HepG2 (cell line): ENCODE measurements at regions not wholly inside any gene's neighbourhood (a gene's known extent, or its start where the extent isn't known, plus 50 kb on each side); places are given as distances from the start of the nearest gene placed in this dataset.

Source experiments
- ATM ChIP-seq: fragments of 450-650 bp; IDR thresholded peaks from 2 replicates; pipeline ENCODE4 v1.7.1; 2017; ENCODE audit warnings: mild to moderate bottlenecking, borderline replicate concordance
- CTCF ChIP-seq: sonication (generic); formaldehyde crosslinking; IDR thresholded peaks from 2 replicates; pipeline ENCODE4 v1.5.0; 2020; ENCODE audit warnings: mild to moderate bottlenecking, missing genetic modification reagents, moderate library complexity
- EHMT2 ChIP-seq: fragments of 200-600 bp; sonication (generic); IDR thresholded peaks from 2 replicates; pipeline ENCODE4 v1.7.0; 2017; ENCODE audit warnings: antibody characterized with exemption, low read depth, low read length, borderline replicate concordance
- EP300 ChIP-seq, 3 experiments: sonication (generic) in 1 of 3; formaldehyde crosslinking in 1 of 3; IDR thresholded peaks; 2 replicates each; pipeline versions ENCODE4 v1.5.1 to v1.6.1; 2011 to 2020; ENCODE audit warnings: low read depth in 2 of 3, low read length in 2 of 3, borderline replicate concordance in 1 of 3, improper control_type of control experiment in 1 of 3, mild to moderate bottlenecking in 1 of 3, missing genetic modification reagents in 1 of 3, moderate library complexity in 1 of 3
- FOXP4 ChIP-seq: sonication (generic); formaldehyde crosslinking; IDR thresholded peaks from 2 replicates; pipeline ENCODE4 v1.4.0; 2020; ENCODE audit warnings: missing genetic modification reagents
- MED1 ChIP-seq: sonication (generic); formaldehyde crosslinking; IDR thresholded peaks from 2 replicates; pipeline ENCODE4 v1.4.0; 2020; ENCODE audit warnings: missing genetic modification reagents
- PLRG1 ChIP-seq: fragments of 450-650 bp; conservative IDR thresholded peaks from 2 replicates; pipeline ENCODE4 v1.6.1; 2016
- RAD21 ChIP-seq: fragments of 450-650 bp; formaldehyde crosslinking; IDR thresholded peaks from 2 replicates; pipeline ENCODE4 v1.5.0; 2020; ENCODE audit warnings: mild to moderate bottlenecking
- ZC3H13 ChIP-seq: sonication (generic); formaldehyde crosslinking; IDR thresholded peaks from 2 replicates; pipeline ENCODE4 v1.8.1; 2023; ENCODE audit warnings: mild to moderate bottlenecking, missing genetic modification reagents, moderate library complexity
- ZFP36L2 ChIP-seq: sonication (generic); formaldehyde crosslinking; IDR thresholded peaks from 2 replicates; pipeline ENCODE4 v1.4.0; 2020; ENCODE audit warnings: missing genetic modification reagents
- ZNF138 ChIP-seq: sonication (generic); formaldehyde crosslinking; IDR thresholded peaks from 2 replicates; pipeline ENCODE4 v1.5.0; 2020; ENCODE audit warnings: mild to moderate bottlenecking, low read depth, missing genetic modification reagents
- ZNF503 ChIP-seq: sonication (generic); formaldehyde crosslinking; IDR thresholded peaks from 2 replicates; pipeline ENCODE4 v1.4.0; 2020; ENCODE audit warnings: missing genetic modification reagents

DNA sequence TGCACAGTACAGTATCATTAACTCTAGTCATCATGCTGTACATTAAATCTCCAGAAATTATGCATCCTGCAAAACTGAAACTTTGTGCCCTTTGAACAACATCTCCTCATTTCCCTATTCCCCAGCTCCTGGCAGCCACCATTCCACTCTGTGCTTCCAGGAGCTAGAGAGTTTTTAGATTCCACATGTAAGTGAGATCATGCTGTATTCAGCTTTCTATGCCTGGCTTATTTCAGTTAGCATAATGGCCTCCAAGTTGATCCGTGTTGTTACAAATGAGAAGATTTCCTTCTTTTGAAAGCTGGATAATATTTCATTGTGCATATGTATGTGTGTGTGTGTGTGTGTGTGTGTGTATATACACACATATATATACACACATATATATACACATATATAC, 86.9 kb upstream of the SLC24A3 start:
- no peak for TF ChIP-seq MED1
- TF ChIP-seq ZFP36L2 (CRISPR knock-in tag): no peak
- no peak for TF ChIP-seq ZNF503 (CRISPR knock-in tag)
- no peak for TF ChIP-seq FOXP4 (CRISPR knock-in tag)
- TF ChIP-seq CTCF (CRISPR knock-in tag): no peak
- TF ChIP-seq PLRG1: no peak
- TF ChIP-seq EP300 (IDR thresholded peaks at IDR 0.05; ENCODE audit: low read depth in 2 of 2, low read length in 2 of 2): no peak
- no peak for TF ChIP-seq EP300 (CRISPR knock-in tag; IDR thresholded peaks at IDR 0.05; ENCODE audit: borderline replicate concordance)
- no peak for TF ChIP-seq RAD21 (CRISPR knock-in tag)
- no peak for TF ChIP-seq ATM
- no peak for TF ChIP-seq ZC3H13
- no peak for TF ChIP-seq EHMT2
- TF ChIP-seq ZNF138 (CRISPR knock-in tag): no peak
